ENCODE measurements at regions not wholly inside any gene's neighbourhood (a gene's known extent, or its start where the extent isn't known, plus 50 kb on each side); places are given as distances from the start of the nearest gene placed in this dataset.

DNA sequence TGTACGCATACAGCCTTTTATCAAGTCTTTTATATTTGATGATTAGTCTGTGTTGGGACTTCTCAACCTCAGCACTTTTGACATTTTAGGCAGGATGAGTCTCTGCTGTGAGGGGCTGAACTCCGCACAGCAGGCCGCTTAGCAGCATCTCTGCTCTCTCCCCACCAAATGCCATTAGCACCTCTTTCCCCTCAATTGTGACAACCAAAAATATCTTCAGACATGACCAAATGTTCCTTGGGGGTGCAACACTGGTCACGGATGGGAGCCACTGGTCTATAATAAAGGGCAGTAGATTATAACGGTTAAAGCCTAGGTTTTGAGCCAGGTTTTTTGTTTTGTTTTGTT is 109.7 kb upstream of the LRIG1 start:
- no peak overlapping the region for H3K27ac ChIP-seq (ENCODE audit: insufficient read depth, low read depth, low read length)

More for the DNA sequence above, 109.7 kb upstream of the LRIG1 start:
- no peaks in the 10 kb centered on the region for H3K79me2 ChIP-seq (ENCODE audit: control insufficient read depth, insufficient read depth, low read length)
- TF ChIP-seq GATA2 (IDR thresholded peaks at IDR 0.05; ENCODE audit: insufficient read depth, insufficient read length, low read depth, low read length) (no peak), EZH2 (IDR thresholded peaks at IDR 0.05; ENCODE audit: borderline replicate concordance, low read depth, low read length, severe bottlenecking) (no peak), POLR2A (IDR thresholded peaks at IDR 0.05; ENCODE audit: low read depth, low read length) (no peak), FOS (IDR thresholded peaks at IDR 0.05; ENCODE audit: borderline replicate concordance, insufficient read depth, low read length) (no peak), JUN (IDR thresholded peaks at IDR 0.05; ENCODE audit: borderline replicate concordance, insufficient read depth, insufficient read length, low read depth) (no peak), POLR2AphosphoS5 (IDR thresholded peaks at IDR 0.05; ENCODE audit: insufficient read depth, low read depth, low read length) (no peak), MYC (IDR thresholded peaks at IDR 0.05; ENCODE audit: low read depth, low read length) (no peak)
- TF ChIP-seq, protein P1, sequence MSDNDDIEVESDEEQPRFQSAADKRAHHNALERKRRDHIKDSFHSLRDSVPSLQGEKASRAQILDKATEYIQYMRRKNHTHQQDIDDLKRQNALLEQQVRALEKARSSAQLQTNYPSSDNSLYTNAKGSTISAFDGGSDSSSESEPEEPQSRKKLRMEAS (IDR thresholded peaks at IDR 0.05; ENCODE audit: insufficient read depth, insufficient read length) = no peak
- TF ChIP-seq, protein P2, sequence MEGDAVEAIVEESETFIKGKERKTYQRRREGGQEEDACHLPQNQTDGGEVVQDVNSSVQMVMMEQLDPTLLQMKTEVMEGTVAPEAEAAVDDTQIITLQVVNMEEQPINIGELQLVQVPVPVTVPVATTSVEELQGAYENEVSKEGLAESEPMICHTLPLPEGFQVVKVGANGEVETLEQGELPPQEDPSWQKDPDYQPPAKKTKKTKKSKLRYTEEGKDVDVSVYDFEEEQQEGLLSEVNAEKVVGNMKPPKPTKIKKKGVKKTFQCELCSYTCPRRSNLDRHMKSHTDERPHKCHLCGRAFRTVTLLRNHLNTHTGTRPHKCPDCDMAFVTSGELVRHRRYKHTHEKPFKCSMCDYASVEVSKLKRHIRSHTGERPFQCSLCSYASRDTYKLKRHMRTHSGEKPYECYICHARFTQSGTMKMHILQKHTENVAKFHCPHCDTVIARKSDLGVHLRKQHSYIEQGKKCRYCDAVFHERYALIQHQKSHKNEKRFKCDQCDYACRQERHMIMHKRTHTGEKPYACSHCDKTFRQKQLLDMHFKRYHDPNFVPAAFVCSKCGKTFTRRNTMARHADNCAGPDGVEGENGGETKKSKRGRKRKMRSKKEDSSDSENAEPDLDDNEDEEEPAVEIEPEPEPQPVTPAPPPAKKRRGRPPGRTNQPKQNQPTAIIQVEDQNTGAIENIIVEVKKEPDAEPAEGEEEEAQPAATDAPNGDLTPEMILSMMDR (IDR thresholded peaks at IDR 0.05; ENCODE audit: extremely low read depth in 1 of 2, insufficient read depth in 1 of 2, low read depth in 1 of 2, low read length in 2 of 2) = no peak
- H3K27me3 ChIP-seq (ENCODE audit: control insufficient read depth in 2 of 2, insufficient read depth in 2 of 2, low read length in 2 of 2) = peaks cover 2 to 5% of the 10 kb centered on the region in 2 experiments
- POLR2A ChIA-PET = no interaction called here
- dilution Hi-C loops (cut with MboI; ENCODE audit: extremely low pct_ligation_motif_present, low sequenced_read_pairs) = no loop called here
- CTCF ChIA-PET = no interaction called here
- H3K4me2 ChIP-seq (ENCODE audit: insufficient read depth, low read length) = no peak overlapping the region
- FAIRE-seq = no peak
- no peak for DNase-seq (ENCODE audit: low read depth, low spot score)
- no peak overlapping the region for H2AFZ ChIP-seq (ENCODE audit: low read depth, low read length)
- no peak overlapping the region for H3K9ac ChIP-seq (replicated peaks; ENCODE audit: extremely low read depth, insufficient read depth, low read length)
- H3K9me1 ChIP-seq (replicated peaks; ENCODE audit: control insufficient read depth, extremely low read depth, insufficient read depth, low read length) = no peaks in the 10 kb centered on the region
- no peak overlapping the region for H3K4me3 ChIP-seq (replicated peaks in 1 of 3; ENCODE audit: insufficient read depth in 1 of 3, low read depth in 1 of 3, low read length in 3 of 3)
- H3K36me3 ChIP-seq (ENCODE audit: control insufficient read depth in 2 of 2, extremely low read depth in 1 of 2, insufficient read depth in 2 of 2, low read length in 2 of 2) = no peaks in the 10 kb centered on the region
- no peaks in the 10 kb centered on the region for H4K20me1 ChIP-seq (replicated peaks; ENCODE audit: control insufficient read depth, extremely low read depth, insufficient read depth, low read length)
- intact Hi-C loops (cut with micrococcal nuclease) = no loop called here
- H3K4me1 ChIP-seq (ENCODE audit: control insufficient read depth, extremely low read depth, insufficient read depth, low read length) = no peaks in the 10 kb centered on the region
- H3K9me3 ChIP-seq (replicated peaks; ENCODE audit: control insufficient read depth, insufficient read depth, low read length) = no peaks in the 10 kb centered on the region
- BruUV-seq (replicated peaks) = no TSS peak

Measured in endothelial cell of umbilical vein (primary cell).